ENCODE measurements at regions not wholly inside any gene's neighbourhood (a gene's known extent, or its start where the extent isn't known, plus 50 kb on each side); places are given as distances from the start of the nearest gene placed in this dataset.
"Not testable (repeated sequence)": the region's sequence is repeated elsewhere in the genome, so short reads cannot be mapped to it uniquely, and the experiment has no call there.

DNA sequence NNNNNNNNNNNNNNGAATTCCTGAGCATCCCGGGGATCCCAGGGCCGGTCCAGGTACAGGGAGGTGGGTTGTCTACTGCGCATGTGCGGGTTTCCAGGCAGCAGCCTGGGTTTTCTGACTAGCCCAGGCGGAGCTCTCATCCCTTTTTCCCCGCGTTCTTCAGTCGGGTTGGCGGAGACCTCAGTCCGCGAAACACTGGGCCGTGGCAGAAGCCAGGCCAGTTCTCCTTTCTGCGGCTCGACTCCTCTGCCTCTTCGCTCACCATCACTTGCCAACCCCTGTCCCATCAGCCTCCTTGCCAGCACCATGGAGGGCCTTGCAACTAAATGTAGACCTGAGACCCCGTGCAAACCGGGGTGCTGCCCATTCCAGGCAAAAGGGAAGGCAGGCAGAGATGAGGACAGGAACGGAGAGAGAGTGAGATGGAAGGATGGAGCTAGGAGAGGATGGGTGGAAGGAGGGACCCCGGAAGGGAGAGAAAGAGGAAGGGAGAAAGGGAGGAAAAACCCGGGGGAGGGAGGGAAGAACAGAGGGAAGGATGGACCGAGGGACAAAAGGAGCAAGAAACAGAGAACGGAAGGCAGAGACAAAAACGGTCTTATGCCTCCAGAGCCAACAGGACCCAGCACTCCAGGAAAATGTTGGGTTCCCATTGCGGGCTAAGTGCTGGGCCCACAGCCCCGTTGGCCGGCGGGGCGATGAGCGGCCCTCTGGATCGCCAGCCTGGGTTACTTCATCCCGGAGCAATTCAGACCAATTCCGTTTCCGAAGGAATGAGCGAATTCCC, 445.4 kb upstream of the DEFB115 start:
- intact Hi-C loops (cut with DNase I): no loop called here
- no peak overlapping the region for H3K4me3 ChIP-seq
- TF ChIP-seq, protein P1, sequence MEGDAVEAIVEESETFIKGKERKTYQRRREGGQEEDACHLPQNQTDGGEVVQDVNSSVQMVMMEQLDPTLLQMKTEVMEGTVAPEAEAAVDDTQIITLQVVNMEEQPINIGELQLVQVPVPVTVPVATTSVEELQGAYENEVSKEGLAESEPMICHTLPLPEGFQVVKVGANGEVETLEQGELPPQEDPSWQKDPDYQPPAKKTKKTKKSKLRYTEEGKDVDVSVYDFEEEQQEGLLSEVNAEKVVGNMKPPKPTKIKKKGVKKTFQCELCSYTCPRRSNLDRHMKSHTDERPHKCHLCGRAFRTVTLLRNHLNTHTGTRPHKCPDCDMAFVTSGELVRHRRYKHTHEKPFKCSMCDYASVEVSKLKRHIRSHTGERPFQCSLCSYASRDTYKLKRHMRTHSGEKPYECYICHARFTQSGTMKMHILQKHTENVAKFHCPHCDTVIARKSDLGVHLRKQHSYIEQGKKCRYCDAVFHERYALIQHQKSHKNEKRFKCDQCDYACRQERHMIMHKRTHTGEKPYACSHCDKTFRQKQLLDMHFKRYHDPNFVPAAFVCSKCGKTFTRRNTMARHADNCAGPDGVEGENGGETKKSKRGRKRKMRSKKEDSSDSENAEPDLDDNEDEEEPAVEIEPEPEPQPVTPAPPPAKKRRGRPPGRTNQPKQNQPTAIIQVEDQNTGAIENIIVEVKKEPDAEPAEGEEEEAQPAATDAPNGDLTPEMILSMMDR (IDR thresholded peaks at IDR 0.05): no peak
- no peaks in the 10 kb centered on the region for H3K4me1 ChIP-seq
- no peak for DNase-seq (ENCODE audit: low spot score in 2 of 2)
- no peaks in the 10 kb centered on the region for H3K9me3 ChIP-seq
- no peaks in the 10 kb centered on the region for H3K36me3 ChIP-seq
- H3K27me3 ChIP-seq: no peaks in the 10 kb centered on the region
- no peak overlapping the region for H3K27ac ChIP-seq

DNA sequence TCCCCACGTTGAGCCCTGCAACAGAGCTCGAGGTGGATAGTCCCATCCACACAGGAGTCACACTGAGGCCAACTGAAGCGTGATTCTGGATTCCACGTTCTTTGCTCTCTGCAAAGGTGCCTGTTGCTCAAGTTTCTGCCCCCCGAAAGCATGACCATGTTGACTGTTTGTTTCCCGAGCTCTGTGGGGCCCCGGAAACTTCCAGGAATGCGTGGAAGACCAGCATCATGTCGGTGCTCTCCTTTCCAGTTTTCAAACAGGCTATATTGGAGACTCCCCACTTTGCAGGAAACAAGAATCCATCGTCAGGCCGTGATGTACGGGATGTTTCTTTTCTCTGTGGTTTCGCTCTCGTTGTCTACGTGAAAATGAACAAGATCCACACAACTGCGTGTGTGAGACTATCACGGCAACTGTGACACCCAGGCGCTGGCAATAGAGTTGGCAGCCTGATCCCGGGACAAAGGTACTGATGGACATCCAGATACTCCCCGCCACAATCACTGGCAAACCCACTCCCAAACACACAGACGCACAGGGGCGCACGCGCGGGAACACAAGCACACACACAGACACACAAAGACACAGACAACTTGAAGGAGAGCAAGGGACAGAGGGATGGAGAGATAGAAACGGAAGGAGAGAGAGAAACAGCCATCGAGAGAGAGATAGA, 444.6 kb upstream of the DEFB115 start:
- intact Hi-C loops (cut with DNase I): no loop called here
- TF ChIP-seq, protein P1 (IDR thresholded peaks at IDR 0.05): no peak
- no peak for DNase-seq (ENCODE audit: low spot score in 2 of 2)

GRCh38 chr20:30813412-30814311, 443.8 kb upstream of the DEFB115 start:
- H3K4me1 ChIP-seq; H3K36me3 ChIP-seq; H3K9me3 ChIP-seq; H3K27me3 ChIP-seq; DNase-seq (ENCODE audit: low spot score in 2 of 2); H3K27ac ChIP-seq; intact Hi-C loops (cut with DNase I); H3K4me3 ChIP-seq: not testable (repeated sequence)

More for the DNA sequence above, 444.6 kb upstream of the DEFB115 start:
- no peaks in the 10 kb centered on the region for H3K9me3 ChIP-seq
- no peaks in the 10 kb centered on the region for H3K27me3 ChIP-seq
- H3K27ac ChIP-seq: no peak overlapping the region
- no peak overlapping the region for H3K4me3 ChIP-seq
- H3K36me3 ChIP-seq: no peaks in the 10 kb centered on the region
- H3K4me1 ChIP-seq: no peaks in the 10 kb centered on the region

DNA sequence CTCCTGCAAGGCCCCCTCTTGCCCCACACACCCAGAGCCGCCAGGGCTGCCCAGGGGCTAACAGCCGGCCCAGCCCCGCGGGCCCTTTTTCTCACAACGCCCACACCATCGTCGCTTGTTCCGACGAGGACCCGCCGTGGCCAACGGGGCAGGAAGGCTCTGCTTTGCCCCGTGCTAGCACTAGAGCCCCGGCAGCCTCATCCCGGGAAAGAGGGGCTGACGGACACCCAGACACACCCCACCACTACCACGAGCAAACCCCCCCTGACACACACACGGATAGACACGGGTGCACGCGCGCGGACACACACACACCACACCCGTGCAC, 443.2 kb upstream of the DEFB115 start:
- not testable (repeated sequence) for H3K9me3 ChIP-seq

GRCh38 chr20:30815027-30815576, 442.4 kb upstream of the DEFB115 start:
- H3K4me3 ChIP-seq; H3K36me3 ChIP-seq; H3K27ac ChIP-seq; intact Hi-C loops (cut with DNase I); DNase-seq (ENCODE audit: low spot score in 2 of 2); H3K27me3 ChIP-seq; H3K9me3 ChIP-seq; H3K4me1 ChIP-seq: not testable (repeated sequence)

More for the DNA sequence above, 443.2 kb upstream of the DEFB115 start:
- DNase-seq (ENCODE audit: low spot score in 2 of 2); H3K27me3 ChIP-seq; H3K36me3 ChIP-seq; H3K4me1 ChIP-seq; H3K27ac ChIP-seq; H3K4me3 ChIP-seq; intact Hi-C loops (cut with DNase I): not testable (repeated sequence)

DNA sequence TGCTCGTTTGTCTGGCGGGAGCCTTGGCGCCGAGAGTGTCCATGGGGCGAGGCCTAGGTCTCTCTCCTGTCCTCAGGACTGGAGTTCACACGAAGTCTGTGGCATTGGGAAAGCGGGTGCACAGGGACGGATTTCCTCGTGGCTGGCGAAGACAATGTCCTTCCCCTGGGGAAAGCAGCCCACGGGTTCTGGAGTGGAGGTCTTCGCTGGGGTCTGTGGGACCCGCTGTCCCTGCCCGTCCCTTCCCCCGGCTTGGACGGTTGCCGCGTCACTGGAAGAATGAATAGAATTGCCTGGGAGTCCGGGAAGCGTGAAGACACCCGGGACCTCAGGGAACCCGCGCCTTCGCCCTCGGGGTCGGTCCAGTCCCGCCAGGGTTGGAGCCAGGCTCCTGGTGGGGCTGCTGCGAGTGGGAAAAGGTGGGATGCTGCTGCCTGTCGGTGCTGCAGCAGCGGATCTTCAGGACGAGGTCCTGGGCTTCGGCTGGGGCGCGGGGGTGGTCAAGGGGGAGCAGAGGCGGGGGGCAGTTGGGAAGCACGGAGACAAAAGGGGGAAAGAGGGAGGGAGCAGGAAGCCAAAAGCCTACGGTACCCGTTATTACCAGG, 441.8 kb upstream of the DEFB115 start:
- H3K4me1 ChIP-seq: no peaks in the 10 kb centered on the region
- no peak overlapping the region for H3K27ac ChIP-seq
- H3K9me3 ChIP-seq: peaks cover 0 to 4% of the 10 kb centered on the region in 2 donors
- no peaks in the 10 kb centered on the region for H3K36me3 ChIP-seq
- no peaks in the 10 kb centered on the region for H3K27me3 ChIP-seq
- TF ChIP-seq, protein P1 (IDR thresholded peaks at IDR 0.05): no peak
- no peak for DNase-seq (ENCODE audit: low spot score in 2 of 2)
- H3K4me3 ChIP-seq: no peak overlapping the region
- intact Hi-C loops (cut with DNase I): no loop called here
